ENCODE measurements at regions not wholly inside any gene's neighbourhood (a gene's known extent, or its start where the extent isn't known, plus 50 kb on each side); places are given as distances from the start of the nearest gene placed in this dataset.

DNA sequence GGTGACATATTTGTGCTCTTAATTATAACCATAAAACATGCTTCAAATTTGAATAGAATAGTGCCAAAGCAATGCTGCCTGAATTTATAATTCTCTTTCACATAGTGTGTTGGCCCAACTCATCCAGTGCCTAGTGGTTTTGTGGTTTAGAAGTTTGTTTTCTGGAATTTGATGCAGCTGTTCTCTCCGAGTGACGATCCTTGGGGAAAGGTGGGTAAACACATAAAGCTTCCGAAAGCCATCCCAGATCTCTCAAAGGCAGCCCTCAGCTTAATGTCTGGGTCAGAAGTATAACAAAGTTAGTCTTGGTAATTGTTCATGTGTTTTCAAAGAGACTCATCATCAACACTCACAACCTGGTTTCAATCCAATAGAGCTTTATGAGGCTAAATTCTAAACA is 235.6 kb upstream of the CDH2 start:
- H3K4me3 ChIP-seq (ENCODE audit: low read depth, low read length) = no peak overlapping the region
- TF ChIP-seq, protein P1, sequence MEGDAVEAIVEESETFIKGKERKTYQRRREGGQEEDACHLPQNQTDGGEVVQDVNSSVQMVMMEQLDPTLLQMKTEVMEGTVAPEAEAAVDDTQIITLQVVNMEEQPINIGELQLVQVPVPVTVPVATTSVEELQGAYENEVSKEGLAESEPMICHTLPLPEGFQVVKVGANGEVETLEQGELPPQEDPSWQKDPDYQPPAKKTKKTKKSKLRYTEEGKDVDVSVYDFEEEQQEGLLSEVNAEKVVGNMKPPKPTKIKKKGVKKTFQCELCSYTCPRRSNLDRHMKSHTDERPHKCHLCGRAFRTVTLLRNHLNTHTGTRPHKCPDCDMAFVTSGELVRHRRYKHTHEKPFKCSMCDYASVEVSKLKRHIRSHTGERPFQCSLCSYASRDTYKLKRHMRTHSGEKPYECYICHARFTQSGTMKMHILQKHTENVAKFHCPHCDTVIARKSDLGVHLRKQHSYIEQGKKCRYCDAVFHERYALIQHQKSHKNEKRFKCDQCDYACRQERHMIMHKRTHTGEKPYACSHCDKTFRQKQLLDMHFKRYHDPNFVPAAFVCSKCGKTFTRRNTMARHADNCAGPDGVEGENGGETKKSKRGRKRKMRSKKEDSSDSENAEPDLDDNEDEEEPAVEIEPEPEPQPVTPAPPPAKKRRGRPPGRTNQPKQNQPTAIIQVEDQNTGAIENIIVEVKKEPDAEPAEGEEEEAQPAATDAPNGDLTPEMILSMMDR (IDR thresholded peaks at IDR 0.05; ENCODE audit: borderline replicate concordance, insufficient read depth, low read depth, low read length) = no peak

DNA sequence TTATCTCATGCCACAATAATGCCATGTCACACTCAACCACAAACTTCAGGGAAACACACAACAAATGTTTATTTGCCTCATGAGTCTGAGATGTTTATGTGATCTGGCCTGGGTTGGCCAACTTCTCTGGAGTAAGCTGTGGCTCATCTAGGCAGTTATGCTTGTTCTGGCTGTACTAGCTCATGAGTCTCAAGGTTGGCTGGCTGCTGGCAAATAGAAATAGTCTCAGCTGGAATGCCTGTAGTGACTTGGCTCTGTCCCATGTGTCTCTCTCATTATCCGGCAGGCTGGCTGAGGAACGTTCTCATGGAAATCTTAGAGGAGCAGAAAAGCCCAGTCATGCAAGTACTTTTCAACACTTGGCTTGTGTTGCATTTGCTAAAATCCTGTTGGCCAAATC is 234.9 kb upstream of the CDH2 start:
- H3K4me3 ChIP-seq (ENCODE audit: low read depth, low read length) = no peak overlapping the region
- TF ChIP-seq, protein P1 (IDR thresholded peaks at IDR 0.05; ENCODE audit: borderline replicate concordance, insufficient read depth, low read depth, low read length) = no peak

DNA sequence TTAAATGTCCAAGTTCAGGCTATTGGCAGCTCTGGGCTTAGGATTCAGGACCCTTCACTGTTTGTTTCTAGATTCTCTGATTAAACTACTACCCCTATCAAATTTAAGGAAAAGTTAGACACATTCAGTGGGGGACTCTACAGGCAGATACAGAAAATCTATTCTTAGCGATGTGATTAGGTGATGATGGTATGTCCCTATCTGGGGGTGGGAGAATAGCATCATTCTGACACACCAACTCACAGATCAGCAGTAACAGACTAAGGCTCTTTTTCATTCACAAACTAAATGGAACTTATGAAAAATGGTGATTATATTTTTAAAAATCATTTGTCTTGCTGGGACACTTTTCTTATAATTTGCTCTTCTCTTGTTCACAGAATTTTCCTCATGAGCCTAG is 232.9 kb upstream of the CDH2 start:
- TF ChIP-seq, protein P1 (IDR thresholded peaks at IDR 0.05; ENCODE audit: borderline replicate concordance, insufficient read depth, low read depth, low read length) = no peak
- H3K4me3 ChIP-seq (ENCODE audit: low read depth, low read length) = no peak overlapping the region

DNA sequence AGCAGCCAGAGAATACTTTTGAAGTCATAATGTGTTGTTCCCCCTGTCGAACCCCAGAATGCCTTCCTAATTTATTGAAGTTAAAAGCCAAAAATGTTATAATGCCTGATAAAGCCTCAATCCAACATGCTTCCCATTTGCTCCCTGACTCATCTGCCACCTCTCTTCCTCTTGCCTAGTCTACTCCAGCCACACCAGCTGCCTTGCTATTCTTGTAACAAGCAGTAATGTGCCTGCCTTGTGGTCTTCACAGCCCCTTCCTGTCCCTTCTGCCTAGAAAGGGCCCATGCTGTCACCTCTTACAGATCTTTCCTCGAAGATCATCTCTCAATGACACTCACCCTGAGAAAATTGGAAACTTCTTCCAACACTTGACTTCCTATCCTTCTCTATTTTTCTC is 231.6 kb upstream of the CDH2 start:
- H3K4me3 ChIP-seq (ENCODE audit: low read depth, low read length) = no peak overlapping the region
- TF ChIP-seq, protein P1 (IDR thresholded peaks at IDR 0.05; ENCODE audit: borderline replicate concordance, insufficient read depth, low read depth, low read length) = no peak

DNA sequence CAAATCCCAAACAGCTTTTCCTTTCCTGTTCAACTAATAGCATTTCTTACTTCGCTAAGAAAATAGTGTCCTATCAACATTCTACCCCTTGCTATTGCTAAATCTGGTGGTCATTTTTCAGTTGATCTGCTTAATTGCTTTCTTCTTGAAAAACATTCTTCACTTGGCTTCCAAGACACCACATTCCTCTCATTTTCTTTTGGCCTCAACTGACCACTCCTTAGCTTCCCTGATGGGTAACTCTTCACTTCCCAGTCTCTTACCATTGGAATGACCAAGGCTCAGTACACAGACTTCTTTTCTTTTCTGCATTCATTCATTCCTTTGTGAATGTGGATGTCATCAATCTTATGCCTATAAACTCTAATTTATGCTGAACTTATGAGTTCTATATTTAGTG is 230.8 kb upstream of the CDH2 start:
- TF ChIP-seq, protein P1 (IDR thresholded peaks at IDR 0.05; ENCODE audit: borderline replicate concordance, insufficient read depth, low read depth, low read length) = no peak
- H3K4me3 ChIP-seq (ENCODE audit: low read depth, low read length) = no peak overlapping the region

DNA sequence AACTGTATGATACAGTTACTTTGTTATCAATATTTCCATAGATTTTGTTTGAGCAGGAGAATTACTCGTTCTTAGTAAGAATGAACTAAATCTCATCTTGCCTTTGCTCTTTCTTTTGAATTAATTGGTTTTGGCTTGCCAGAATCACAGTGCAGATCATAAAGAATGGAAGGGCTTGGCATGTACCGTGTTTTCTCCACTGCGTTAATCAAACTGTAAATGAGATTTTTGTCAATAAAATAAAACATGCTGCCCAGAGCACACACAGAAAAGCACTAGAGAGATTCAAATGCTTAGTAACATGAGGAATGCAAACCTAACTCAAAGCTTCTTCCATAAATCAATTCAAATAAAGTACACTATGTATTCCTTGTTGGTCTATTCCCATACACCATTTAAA is 229.6 kb upstream of the CDH2 start:
- no peak overlapping the region for H3K4me3 ChIP-seq (ENCODE audit: low read depth, low read length)
- TF ChIP-seq, protein P1 (IDR thresholded peaks at IDR 0.05; ENCODE audit: borderline replicate concordance, insufficient read depth, low read depth, low read length) = no peak

DNA sequence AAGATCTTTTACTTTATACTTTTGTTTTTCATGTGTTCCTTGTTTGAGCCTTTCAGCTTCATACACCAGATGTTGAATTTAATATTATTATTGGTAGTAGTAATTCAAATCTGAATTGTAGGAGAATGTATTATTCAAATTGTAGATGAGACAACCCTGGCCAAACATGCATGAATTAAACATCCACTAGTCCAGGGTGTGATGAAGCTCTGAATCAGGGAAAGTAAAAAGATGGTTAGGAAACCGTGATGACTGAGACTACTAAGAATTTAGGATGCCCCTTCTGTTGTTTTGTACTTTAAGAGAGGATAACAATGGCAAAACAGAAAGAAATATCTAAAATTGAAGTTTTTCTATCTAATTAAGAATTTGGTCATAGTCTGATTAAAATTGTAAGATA is 227.8 kb upstream of the CDH2 start:
- TF ChIP-seq, protein P1 (IDR thresholded peaks at IDR 0.05; ENCODE audit: borderline replicate concordance, insufficient read depth, low read depth, low read length) = no peak
- no peak overlapping the region for H3K4me3 ChIP-seq (ENCODE audit: low read depth, low read length)

All from GM12875 (cell line).